CD14-positive monocyte (primary cell): ENCODE measurements at regions not wholly inside any gene's neighbourhood (a gene's known extent, or its start where the extent isn't known, plus 50 kb on each side); places are given as distances from the start of the nearest gene placed in this dataset.

Experiments used
- DNase-seq, 3 donors: peaks; one replicate each; pipeline ENCODE4 v3.0.0-alpha.2; 2011 to 2022
- H2AFZ ChIP-seq: 2 replicates; pipeline ENCODE4 v1.6.0; 2012; ENCODE audit warnings: mild to moderate bottlenecking, low read depth, low read length, inconsistent platforms; ENCODE audit not compliant: insufficient read depth, poor library complexity, severe bottlenecking
- H3K27ac ChIP-seq, 2 donors: 1 replicate in 1 of 2; 2 replicates in 1 of 2; pipeline ENCODE4 v1.5.1; 2012 to 2013; ENCODE audit warnings: low read length in 2 of 2, control low read depth in 1 of 2, inconsistent platforms in 1 of 2, low read depth in 1 of 2, mild to moderate bottlenecking in 1 of 2
- H3K27me3 ChIP-seq, 2 donors: one replicate each; pipeline versions ENCODE4 v1.6.0 to v1.6.1; 2011 to 2013; ENCODE audit warnings: low read length in 2 of 2; ENCODE audit not compliant: control insufficient read depth in 2 of 2, insufficient read depth in 2 of 2
- H3K36me3 ChIP-seq, 2 donors: replicated peaks in 1 of 2; 1 replicate in 1 of 2; 2 replicates in 1 of 2; pipeline versions ENCODE4 v1.5.1 to v1.6.1; 2012 to 2013; ENCODE audit warnings: low read length in 2 of 2, control low read depth in 1 of 2, inconsistent platforms in 1 of 2, mild to moderate bottlenecking in 1 of 2; ENCODE audit not compliant: insufficient read depth in 2 of 2, control insufficient read depth in 1 of 2
- H3K4me1 ChIP-seq, 2 donors: 1 replicate in 1 of 2; 2 replicates in 1 of 2; pipeline versions ENCODE4 v1.5.1 to v1.6.1; 2012 to 2013; ENCODE audit warnings: low read length in 2 of 2, control low read depth in 1 of 2, inconsistent platforms in 1 of 2, mild to moderate bottlenecking in 1 of 2, moderate library complexity in 1 of 2; ENCODE audit not compliant: insufficient read depth in 2 of 2, control insufficient read depth in 1 of 2
- H3K4me2 ChIP-seq: replicated peaks from 2 replicates; pipeline ENCODE3; 2012; ENCODE audit warnings: low read length, moderate library complexity, mild to moderate bottlenecking; ENCODE audit not compliant: poor library complexity, severe bottlenecking; ENCODE audit errors: extremely low read depth
- H3K4me3 ChIP-seq, 3 experiments: fragments of 200-600 bp in 1 of 3; sonication (generic) in 1 of 3; replicated peaks in 1 of 3; 1 replicate in 2 of 3; 2 replicates in 1 of 3; pipeline ENCODE4 v1.5.1; 2011 to 2013; ENCODE audit warnings: low read length in 3 of 3, mild to moderate bottlenecking in 3 of 3, control low read depth in 2 of 3, low read depth in 2 of 3, inconsistent platforms in 1 of 3, moderate library complexity in 1 of 3
- H3K79me2 ChIP-seq: 2 replicates; pipeline ENCODE4 v1.6.0; 2012; ENCODE audit warnings: mild to moderate bottlenecking, control low read depth, inconsistent platforms, low read length, moderate library complexity; ENCODE audit not compliant: insufficient read depth
- H3K9ac ChIP-seq: 2 replicates; pipeline ENCODE4 v1.6.0; 2017; ENCODE audit warnings: low read length, mild to moderate bottlenecking; ENCODE audit not compliant: insufficient read depth, poor library complexity, severe bottlenecking
- H3K9me3 ChIP-seq, 2 donors: replicated peaks in 1 of 2; 1 replicate in 1 of 2; 2 replicates in 1 of 2; pipeline versions ENCODE4 v1.5.1 to v1.6.1; 2012 to 2013; ENCODE audit warnings: low read length in 2 of 2, control low read depth in 1 of 2; ENCODE audit not compliant: control insufficient read depth in 1 of 2, insufficient read depth in 1 of 2
- H4K20me1 ChIP-seq: 2 replicates; pipeline ENCODE4 v1.6.0; 2012; ENCODE audit warnings: mild to moderate bottlenecking, low read length, control low read depth, moderate library complexity; ENCODE audit not compliant: insufficient read depth
- H3K27ac Mint-ChIP-seq, 7 donors: one replicate each; pipeline ENCODE4 v1.8.0; 2020; ENCODE audit warnings: mild to moderate bottlenecking in 7 of 7, mixed read lengths in 7 of 7, moderate library complexity in 6 of 7, inconsistent platforms in 2 of 7
- H3K27me3 Mint-ChIP-seq, 3 donors: one replicate each; pipeline ENCODE4 v1.8.0; 2021 to 2022; ENCODE audit warnings: low read depth in 3 of 3, mild to moderate bottlenecking in 3 of 3, mixed read lengths in 3 of 3, moderate library complexity in 3 of 3, inconsistent platforms in 1 of 3
- H3K36me3 Mint-ChIP-seq, 2 donors: one replicate each; pipeline ENCODE4 v1.8.0; 2020; ENCODE audit warnings: mixed read lengths in 2 of 2, inconsistent platforms in 1 of 2, mild to moderate bottlenecking in 1 of 2
- H3K4me1 Mint-ChIP-seq: one replicate; pipeline ENCODE4 v1.8.0; 2020; ENCODE audit warnings: mild to moderate bottlenecking, mixed read lengths
- H3K4me3 Mint-ChIP-seq, 2 donors: one replicate each; pipeline ENCODE4 v1.8.0; 2020; ENCODE audit warnings: mild to moderate bottlenecking in 2 of 2, mixed read lengths in 2 of 2, moderate library complexity in 1 of 2
- H3K9me3 Mint-ChIP-seq, 7 donors: one replicate each; pipeline ENCODE4 v1.8.0; 2020 to 2022; ENCODE audit warnings: mixed read lengths in 7 of 7, mild to moderate bottlenecking in 6 of 7, moderate library complexity in 6 of 7, inconsistent platforms in 2 of 7
- WGBS: methylation state at CpG from one replicate; pipeline ENCODE4 v1.1.5; 2013; ENCODE audit warnings: missing lambda C conversion rate; ENCODE audit not compliant: insufficient coverage; 5-methylcytosine and 5-hydroxymethylcytosine counted together
- intact Hi-C, 2 donors: fragments of 100-400 bp; cut with micrococcal nuclease; formaldehyde crosslinking; loops; one replicate each; pipeline versions ENCODE4 v1.15.0 to v1.15.1; 2023
- TF ChIP-seq, protein P1 (sequence below): fragments of 200-600 bp; IDR thresholded peaks from one replicate; pipeline ENCODE4 v1.8.0; 2022; ENCODE audit warnings: antibody characterized with exemption, mild to moderate bottlenecking

DNA sequence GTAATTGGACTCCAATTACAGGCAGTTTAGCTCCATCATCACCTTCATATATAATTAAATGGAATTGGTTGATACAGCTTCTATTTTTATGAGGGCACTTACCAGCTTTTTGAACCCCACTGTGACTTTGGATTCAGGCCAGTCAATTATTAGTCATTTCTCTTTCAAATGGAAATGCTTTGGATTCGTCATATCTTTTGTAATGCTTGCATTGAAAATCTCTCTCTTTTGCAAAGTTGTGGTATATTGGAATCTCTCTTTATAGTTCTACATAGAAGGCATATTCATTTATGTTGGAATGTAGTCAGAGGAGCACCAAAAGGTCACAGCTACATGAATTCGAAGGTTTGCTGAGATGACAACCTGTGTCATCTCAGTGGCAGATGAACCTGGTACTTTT, 1074.3 kb upstream of the SLC10A2 start:
- 100% methylated on average over 1 of the region's 2 CpGs for WGBS

DNA sequence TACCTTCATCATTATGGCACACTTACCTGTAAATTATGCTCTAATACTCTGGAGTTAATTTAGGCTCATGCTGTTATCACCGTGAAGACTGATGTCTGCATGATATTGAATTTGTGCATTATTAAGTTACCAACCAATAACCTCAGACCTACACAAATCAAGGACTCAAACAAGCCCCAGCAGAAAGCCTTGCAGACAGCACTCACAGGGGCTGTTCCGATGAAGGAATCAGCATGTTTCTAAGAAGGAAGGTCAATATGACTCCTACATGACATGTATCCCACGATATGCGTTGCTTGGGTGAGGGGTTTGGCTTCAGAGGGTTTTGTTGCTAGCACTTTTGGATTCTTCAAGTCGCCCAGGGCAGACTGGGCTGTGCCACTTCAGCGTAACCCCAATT, 1071.2 kb upstream of the SLC10A2 start:
- no peak for DNase-seq
- no peak overlapping the region for H3K4me3 ChIP-seq
- H3K4me3 Mint-ChIP-seq: no peak overlapping the region
- no peak overlapping the region for H3K4me2 ChIP-seq
- H2AFZ ChIP-seq: no peak overlapping the region
- H3K27me3 ChIP-seq: no peaks in the 10 kb centered on the region
- H3K36me3 Mint-ChIP-seq: no peaks in the 10 kb centered on the region
- no peak overlapping the region for H3K9ac ChIP-seq
- 79% methylated on average over 3 of the region's 6 CpGs for WGBS
- H3K79me2 ChIP-seq: no peaks in the 10 kb centered on the region
- no peak overlapping the region for H3K27ac ChIP-seq
- H3K4me1 ChIP-seq: no peaks in the 10 kb centered on the region
- TF ChIP-seq, protein P1, sequence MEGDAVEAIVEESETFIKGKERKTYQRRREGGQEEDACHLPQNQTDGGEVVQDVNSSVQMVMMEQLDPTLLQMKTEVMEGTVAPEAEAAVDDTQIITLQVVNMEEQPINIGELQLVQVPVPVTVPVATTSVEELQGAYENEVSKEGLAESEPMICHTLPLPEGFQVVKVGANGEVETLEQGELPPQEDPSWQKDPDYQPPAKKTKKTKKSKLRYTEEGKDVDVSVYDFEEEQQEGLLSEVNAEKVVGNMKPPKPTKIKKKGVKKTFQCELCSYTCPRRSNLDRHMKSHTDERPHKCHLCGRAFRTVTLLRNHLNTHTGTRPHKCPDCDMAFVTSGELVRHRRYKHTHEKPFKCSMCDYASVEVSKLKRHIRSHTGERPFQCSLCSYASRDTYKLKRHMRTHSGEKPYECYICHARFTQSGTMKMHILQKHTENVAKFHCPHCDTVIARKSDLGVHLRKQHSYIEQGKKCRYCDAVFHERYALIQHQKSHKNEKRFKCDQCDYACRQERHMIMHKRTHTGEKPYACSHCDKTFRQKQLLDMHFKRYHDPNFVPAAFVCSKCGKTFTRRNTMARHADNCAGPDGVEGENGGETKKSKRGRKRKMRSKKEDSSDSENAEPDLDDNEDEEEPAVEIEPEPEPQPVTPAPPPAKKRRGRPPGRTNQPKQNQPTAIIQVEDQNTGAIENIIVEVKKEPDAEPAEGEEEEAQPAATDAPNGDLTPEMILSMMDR: no peak
- H4K20me1 ChIP-seq: no peaks in the 10 kb centered on the region
- intact Hi-C loops: no loop called here
- no peaks in the 10 kb centered on the region for H3K4me1 Mint-ChIP-seq
- peaks cover 0 to 15% (median 6%) of the 10 kb centered on the region in 7 donors for H3K9me3 Mint-ChIP-seq
- H3K9me3 ChIP-seq: peaks cover 5 to 14% of the 10 kb centered on the region in 2 donors
- H3K27ac Mint-ChIP-seq: no peak overlapping the region
- no peaks in the 10 kb centered on the region for H3K36me3 ChIP-seq
- no peaks in the 10 kb centered on the region for H3K27me3 Mint-ChIP-seq

More for the DNA sequence above, 1074.3 kb upstream of the SLC10A2 start:
- DNase-seq: no peak
- Mint-ChIP-seq H3K27me3 (no peaks in the 10 kb centered on the region), H3K9me3 (peaks cover 0 to 9% (median 4%) of the 10 kb centered on the region in 7 donors), H3K27ac (no peak overlapping the region), H3K4me1 (no peaks in the 10 kb centered on the region), H3K36me3 (no peaks in the 10 kb centered on the region), H3K4me3 (no peak overlapping the region)
- no peak overlapping the region for H3K4me2 ChIP-seq
- no peaks in the 10 kb centered on the region for H3K36me3 ChIP-seq
- no peaks in the 10 kb centered on the region for H3K27me3 ChIP-seq
- H2AFZ ChIP-seq: no peak overlapping the region
- peaks cover 0 to 6% of the 10 kb centered on the region in 2 donors for H3K9me3 ChIP-seq
- H3K4me3 ChIP-seq: no peak overlapping the region
- TF ChIP-seq, protein P1: no peak
- H3K27ac ChIP-seq: no peak overlapping the region
- no peak overlapping the region for H3K9ac ChIP-seq
- H3K79me2 ChIP-seq: no peaks in the 10 kb centered on the region
- no peaks in the 10 kb centered on the region for H3K4me1 ChIP-seq
- no peaks in the 10 kb centered on the region for H4K20me1 ChIP-seq
- intact Hi-C loops: no loop called here
